DMS114 treated with DMSO at 0.1 percent for 48 hours (cell line): ENCODE measurements at regions not wholly inside any gene's neighbourhood (a gene's known extent, or its start where the extent isn't known, plus 50 kb on each side); places are given as distances from the start of the nearest gene placed in this dataset.

ENCODE experiments used
- DNase-seq: peaks from one replicate; lab custom pipeline; 2025; ENCODE audit not compliant: unreplicated experiment; lab: John Stamatoyannopoulos, UW

DNA sequence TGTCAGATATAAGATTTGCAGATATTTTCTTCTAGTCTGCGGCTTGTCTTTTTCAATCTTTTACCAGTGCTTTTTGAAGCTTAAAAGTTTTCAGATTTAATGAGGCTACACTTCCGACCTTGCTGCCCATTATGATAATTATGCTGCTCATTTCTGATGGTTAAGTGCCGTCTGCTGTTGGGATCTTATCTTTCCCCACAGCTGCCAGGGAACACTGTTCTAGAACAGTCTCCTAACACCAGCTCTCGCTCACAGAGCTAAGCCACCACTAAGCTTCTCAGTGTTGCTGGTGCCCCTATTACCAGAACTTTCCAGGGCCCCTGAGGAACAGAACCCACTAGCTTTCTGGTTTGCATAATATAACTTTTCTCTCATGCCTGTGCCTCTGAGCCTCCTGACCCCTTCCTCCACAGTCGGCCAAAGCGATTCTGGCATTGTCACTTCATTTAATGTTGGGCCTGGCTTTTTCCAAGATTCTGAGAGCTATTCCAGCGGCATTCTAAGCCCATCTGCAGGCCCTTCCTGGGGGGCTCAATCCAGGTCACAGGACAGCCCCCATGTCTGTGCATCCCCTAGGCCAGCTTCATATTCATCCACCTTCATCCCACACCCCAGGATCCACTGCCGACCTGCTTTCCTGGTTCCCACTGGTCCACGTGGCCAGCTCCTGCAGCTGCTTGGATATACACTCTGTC lies 237.0 kb downstream of the PTPRU start:
- no peak for DNase-seq

DNA sequence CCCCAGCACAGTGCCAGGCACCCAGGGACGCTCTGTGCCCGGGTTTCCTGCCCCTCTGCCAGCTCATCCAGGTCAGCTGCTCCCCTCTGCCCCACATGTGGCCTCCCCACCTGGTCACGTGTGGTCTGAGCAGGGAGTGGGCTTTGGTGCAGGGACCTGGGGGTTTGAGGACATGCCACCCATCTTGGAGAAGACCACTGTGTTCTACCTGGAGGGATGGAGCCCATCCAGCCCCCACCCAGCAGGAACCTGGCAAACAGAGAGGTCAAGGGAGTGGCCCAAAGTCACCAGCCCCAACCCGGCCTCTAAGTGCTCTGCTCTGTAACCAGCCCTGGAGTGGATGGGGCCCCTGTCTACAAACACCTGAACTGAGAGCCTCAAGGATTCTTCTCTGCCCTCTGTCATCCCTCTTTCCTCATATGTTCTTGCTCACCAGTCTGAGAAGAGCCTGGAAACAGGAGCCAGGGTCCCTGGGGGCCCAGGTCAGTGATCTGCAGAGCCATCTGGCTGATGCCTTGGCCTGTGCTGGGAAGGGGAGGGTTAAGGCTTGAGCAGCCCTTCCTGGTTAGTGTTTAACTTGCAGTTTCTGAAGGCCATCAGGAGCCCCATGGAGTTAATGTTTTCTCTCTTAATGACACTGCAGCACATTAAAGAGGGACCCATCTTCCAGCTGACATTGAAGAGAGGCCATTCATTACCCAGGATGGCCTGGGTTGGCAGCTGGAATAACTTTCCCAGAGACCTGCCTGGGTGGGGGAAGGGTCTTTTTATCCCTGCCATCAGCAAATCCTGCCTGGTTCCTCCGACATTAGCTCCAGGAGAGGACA lies 235.4 kb downstream of the PTPRU start:
- DNase-seq: no peak

DNA sequence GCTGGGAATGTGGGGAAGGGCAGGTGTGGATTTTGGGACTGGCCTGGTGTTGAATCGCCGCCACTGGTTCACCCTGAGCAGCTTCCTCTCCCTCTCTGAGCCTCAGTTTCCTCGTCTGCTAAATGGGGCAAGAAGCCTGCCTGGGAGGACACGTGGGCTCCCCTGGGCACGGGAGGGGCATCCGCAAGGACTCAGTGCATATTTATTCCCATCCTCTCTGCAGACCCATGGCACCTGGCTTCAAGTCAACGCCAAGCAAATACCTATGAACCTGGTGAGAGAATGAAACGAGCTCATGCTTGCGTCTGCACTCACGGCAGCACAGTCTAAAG lies 234.4 kb downstream of the PTPRU start:
- no peak for DNase-seq

DNA sequence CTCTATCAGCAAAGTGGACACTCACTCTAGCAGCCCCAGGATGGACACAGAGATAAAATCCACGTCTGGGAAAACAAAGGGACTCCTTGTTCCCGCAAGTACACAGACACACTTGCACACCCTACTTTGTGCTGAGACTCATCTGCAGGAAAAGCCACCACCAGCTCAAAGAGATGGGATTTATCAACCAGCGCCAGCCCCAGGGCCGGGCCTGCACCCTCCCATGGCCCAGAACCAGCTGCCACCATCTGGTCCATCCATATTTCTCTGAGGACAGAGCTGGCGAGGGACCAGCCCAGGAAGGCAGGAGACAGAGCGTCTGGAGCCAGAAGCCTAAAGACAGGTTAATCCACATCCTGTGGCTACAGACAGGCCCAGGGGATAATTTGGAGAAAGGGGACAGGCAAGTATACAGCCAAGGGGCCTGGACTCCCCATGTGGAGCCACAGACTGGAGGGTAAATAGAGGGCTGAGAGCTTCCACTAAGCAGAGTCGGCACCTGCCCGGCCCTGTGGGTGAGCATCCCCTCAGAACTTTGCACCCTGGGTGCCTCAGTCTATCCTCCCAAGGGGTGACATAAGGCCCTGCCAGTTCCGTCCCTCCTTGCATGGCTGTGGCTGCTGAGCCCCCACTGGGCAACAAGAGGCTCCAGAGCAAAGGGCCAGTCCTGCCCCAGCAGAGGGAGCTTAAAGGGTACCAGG lies 233.9 kb downstream of the PTPRU start:
- DNase-seq: no peak

DNA sequence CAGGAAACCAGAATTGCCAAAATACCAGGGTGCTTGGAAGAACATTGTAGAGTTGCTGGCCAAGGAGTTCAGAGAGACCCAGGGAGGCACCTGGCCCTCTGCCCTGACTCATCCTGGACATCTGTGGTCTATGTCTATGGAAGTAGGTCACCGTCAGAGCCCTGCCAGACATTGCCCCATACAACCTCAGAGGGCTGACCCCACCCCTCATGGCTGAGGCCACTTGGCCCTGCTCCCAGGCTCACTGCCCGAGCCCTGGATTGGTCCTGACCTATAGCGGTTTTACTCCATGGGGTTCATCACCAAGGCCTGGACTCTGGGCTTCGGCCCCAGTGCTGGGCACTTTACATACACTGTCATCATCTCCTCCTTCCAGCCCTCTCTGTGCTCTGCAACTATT lies 233.1 kb downstream of the PTPRU start:
- no peak for DNase-seq

DNA sequence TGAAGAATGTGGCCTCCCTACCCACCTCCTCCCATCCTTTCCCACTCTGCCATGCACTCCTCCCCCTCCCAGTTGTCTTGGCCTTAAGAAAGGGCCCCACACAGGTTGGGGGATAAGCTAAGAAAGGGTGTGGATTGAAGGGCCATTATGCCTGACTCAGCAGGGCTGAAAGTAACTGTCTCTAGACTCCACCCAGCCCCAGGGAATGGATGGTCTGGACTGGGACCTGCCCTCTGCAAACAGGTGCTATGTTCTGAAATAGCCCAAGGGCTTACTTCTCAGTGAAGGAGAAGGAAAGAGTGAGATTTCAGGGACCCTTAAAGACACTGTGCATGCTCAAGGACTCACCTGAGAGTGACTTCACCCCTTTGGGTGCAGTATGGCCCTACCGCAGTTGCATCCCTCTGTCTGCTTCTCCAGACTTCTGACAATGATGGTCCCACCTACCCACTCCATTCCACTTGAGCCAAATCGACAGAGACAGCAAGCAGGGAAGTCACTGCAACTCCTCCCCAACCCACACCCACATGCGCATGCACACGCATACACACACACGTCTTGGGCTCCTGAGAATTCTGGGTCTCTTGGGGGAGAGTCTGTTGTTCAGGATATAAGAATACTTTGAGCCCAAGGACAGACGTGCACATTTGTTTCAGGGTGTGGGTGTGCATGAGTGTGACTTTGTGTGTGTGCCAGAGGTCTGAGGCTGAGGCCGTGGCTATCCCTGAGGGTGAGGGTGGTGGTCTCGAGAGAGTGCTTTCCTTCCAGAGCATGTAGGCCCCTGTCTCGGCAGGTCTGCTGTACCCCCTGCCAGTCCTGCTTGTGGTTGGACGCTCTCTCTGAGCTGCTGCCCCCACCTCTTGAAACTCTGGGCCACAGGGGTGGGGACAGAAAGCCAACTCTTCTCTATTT lies 231.9 kb downstream of the PTPRU start:
- no peak for DNase-seq

DNA sequence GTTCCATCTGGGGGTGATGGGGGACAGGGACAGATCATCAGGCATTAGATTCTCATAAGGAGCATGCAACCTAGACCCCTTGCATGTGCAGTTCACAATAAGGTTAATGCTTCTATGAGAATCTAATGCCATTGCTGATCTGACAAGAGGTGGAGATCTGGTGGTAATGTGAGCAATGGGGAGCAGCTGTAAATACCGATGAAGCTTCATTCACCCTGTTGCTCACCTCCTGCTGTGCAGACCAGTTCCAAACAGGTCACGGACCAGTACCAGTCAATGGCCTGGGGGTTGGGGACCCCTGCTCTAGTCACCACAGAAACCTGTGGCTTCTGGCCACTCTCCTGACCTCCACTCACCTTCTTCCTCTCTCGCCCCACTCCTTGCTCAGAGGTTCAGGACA lies 229.9 kb downstream of the PTPRU start:
- DNase-seq: no peak

DNA sequence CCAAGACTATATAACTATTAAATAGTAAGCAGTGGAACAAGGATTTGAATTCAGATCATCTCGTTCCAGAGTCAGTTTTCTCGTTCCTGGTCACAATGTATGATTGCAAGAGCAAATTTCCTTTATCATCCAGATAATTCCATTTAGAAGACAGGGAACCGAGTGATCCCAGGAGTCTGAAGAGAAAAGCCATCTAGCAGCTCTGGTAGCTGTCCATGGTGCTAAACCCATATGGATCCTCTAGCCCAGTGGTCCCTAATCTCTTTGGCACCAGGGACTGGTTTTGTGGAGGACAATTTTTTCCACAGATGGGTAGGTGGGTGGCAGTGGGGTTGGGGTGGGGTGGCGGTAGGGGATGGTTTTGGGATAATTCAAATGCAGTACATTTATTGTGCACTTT lies 229.4 kb downstream of the PTPRU start:
- no peak for DNase-seq

DNA sequence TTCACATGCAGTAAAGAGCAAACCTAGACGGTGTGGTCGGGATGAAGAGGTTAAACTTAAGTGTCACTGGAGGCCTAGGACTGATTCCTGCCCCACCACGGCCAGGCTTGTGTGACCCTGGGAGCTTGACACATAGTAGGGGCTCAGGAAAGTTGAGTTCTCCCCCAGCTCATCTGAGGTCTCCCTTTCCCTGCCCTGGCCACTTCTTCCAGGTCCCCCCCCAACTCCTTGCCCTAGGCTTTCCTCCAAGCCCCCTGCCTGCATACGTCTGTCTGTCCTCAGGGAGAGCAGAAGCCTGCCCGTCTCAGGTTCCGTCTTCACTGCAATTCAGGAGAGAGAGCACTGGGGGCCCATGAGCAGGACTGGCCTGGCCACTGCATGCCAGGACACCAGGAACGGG lies 225.8 kb downstream of the PTPRU start:
- DNase-seq: no peak

DNA sequence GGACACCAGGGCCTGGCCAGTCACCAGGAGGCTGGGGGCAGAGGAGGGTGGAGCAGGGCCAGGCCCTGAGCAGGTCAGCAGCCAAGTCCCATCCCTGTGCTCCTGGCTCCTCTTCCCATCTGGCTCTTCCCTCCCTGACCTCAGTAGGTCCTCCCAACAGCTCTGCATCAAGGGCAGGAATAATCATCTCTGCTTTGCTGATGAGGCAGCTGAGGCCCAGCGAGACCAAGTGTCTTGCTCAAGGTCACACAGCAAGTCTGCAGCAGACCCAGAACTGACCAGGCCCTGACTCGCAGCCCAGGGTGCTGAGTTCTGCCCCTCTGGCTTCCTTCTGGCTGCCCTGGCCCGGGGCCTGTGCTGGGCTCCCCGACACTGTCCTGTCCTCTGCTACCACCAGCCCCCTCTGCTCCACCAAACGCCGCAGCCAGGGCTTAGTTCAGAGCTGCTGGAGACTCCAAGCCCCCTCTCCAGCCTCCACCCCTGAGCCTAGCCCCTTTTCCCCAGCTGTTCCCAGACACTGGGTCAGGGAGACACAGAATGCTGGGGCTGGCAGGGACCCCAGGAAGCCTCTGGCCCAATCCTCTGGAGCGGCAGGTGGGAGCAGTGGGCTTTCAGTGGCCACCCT lies 224.9 kb downstream of the PTPRU start:
- no peak for DNase-seq

DNA sequence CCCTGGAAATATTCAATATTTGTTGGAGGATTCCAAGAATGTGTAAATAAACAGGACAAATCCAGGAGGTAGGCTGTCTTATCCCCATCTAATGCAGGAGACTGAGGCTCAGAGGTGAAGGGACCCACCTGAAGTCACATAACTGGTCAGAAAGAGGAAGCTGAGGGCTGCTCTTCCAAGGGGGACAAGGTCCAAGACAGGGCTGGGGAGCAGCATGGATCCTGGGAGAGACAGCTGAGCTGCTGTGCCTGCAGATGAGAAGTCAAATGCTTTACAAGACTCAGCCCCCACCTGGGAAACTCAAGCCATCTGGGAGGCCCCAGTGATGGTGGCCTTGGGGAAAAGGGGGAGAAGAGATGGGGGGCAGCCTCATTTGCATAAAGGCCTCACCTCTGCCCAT lies 224.4 kb downstream of the PTPRU start:
- DNase-seq: no peak

DNA sequence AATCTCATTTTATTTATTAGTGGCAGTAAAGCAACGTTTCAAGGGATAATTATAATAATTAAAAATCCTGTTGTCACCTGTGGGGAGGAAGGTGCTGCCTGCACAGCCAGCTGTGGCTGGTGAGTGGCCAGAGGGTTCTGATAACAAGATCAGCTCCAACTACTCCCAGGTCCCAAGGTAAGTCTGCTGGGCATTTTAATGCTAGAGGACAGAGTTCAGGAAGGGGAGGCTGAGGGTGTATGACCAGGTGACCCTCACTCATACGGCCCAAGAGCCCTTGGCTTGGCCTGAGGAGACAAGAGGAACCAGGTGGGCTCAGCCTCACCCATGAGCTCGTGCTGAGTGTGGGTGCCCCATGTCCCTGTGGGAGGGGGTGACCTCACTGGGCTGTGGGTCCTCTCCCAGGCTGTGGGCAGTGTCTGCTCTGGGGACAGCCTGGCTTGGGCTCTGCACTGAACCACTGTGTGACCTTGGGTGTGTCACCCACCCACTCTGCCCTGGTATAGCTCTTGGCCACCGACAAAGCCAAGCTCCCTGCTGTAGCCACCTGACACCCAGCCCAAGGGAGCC lies 223.8 kb downstream of the PTPRU start:
- no peak for DNase-seq

DNA sequence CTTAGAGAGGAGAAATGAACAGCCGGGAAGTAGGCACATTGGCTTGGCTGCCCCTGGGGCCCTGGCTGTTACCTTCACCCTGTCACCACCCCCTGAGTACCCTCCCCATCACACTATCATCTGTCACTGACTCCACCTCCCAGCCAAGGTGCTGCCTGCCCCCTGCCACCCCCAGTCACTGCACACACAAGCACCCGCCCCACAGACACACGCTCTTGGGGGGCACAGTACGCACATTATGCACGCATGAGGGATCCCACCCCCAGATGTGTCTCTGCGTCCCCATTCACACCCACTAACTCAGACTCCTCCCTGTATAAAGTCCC lies 223.3 kb downstream of the PTPRU start:
- DNase-seq: no peak

DNA sequence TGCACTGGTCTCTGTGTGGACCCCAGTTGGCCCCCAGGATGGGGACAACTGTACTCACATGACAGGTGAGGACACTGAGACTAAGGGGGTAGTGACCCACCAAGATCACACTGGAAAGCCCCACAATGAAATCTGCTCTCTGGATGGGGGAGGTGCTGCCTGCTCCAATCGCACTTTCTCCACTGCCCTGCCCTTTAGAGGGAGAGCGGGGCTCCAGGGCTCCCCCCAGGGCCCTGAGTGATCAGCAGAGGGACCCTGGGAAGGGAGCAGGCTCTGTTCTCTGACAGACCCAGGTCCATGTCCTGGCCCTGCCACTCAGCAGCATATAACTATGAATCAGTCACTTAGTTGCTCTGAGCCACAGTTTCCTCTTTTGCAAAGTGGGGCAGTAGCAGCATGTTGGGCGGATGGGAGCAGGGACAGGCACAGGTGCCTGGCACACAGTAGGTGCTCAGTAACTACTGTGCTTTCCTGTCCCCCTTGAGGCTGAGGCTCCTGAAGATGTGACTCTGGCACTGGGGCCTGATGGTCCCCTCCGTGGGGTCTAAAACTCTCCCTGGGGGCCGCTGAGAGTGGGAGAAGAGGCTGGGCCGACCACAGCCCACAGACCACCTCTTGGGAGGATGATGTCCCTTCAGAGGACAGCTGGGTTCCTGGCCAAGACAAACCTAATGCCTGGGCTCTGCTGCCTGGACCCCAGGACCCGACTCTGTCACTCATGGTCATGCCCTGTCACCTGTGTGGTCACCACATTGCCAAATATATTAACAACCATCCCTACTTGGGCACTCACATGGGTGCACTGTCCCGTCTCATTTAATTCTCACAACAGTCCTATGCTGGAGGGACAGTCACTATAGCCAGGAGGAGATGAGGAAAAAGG lies 222.7 kb downstream of the PTPRU start:
- no peak for DNase-seq

DNA sequence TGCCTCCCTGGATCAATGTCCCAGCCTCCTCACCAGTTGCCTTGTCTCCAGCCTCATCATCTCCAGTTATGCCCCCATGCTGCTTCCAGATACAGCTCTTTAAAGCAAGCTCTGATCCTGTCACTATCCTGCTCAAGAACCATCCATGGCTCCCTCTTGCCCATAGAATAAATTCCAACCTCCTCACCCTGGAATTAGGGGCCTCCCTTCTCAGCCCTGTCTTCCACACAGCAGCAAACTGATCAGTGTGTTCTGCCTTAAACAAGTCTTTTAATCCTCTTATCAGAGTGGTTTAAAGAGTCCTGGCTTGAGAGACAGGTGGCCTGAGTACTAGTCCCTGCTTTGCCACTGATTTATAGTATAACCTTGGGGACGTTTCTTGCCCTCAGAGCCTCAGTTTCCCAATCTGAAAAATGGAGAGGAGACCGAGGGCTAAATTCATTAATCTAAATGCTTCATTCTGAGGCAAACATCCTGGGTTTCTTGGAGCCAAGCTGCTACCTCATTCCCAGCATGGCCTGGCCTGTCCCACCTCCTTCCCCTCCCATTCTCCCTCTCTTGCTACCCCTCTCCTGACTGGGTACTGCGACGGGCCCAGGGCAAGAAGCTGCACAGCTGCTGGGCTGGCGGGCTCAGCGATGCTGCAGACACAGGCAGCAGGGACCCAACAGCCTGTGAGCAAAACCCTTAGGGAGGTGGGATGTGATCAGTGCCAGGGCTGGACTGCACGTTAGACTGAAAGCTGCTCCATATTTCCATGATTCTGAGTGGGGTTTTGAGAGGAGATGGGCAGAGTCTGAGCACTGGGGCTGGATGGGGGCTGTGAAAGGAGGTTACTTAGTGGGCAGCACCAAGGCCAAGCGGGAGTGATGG lies 221.4 kb downstream of the PTPRU start:
- no peak for DNase-seq

DNA sequence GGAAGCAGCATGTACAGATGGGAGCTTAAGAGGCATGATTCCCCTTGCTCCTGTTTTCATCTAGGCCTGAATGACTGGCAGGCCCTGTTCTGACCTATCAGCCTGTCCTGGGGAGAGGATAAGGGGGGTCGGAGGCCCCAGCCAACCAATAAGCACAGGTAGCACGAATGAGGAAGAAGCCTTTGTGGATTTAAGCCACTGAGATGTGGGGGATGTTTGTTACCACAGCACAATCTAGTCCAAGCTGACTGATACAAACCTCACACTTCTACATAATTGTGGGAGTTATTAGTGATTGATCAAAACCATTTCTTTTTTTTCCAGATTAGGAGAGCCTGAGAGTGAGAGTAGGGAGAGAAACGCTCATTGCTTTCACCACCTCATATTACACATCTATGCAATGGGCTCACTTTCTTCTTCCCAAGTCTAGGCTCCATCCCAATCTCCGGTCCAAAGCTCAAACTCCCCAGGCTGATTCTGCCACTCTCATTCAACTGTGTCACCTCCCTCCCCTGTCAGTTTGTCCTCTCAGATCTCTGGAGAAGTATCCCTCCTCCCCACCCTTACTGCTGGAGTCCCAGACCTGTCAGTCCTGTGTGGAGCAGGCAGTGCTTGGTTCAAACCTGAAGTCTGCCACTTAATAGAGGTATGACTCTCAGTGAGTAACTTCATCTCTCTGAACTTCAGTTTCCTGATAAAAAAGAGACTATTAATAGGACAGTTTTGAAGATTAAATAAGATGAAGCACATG lies 220.5 kb downstream of the PTPRU start:
- DNase-seq: no peak

DNA sequence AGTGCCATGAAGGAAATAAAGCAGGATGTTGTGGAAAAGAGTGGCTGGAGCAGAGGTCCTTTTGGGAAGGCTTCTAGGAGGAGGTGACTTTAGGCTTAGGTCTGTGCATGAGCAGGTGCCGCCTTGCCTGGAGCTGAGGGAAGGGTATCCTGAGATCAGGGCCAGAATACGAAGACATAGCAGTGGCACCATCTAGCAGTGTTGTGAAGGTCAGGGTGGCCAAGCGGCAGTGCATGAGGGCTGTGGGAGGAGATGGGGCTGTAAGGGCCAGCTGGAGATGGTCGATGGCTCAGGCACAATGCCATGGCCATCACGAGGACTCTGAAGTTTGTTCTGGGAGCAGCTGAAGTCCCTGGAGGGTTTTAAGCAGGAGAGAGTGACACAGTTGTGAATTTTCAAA lies 219.5 kb downstream of the PTPRU start:
- DNase-seq: no peak
